ENCODE measurements at regions not wholly inside any gene's neighbourhood (a gene's known extent, or its start where the extent isn't known, plus 50 kb on each side); places are given as distances from the start of the nearest gene placed in this dataset.

DNA sequence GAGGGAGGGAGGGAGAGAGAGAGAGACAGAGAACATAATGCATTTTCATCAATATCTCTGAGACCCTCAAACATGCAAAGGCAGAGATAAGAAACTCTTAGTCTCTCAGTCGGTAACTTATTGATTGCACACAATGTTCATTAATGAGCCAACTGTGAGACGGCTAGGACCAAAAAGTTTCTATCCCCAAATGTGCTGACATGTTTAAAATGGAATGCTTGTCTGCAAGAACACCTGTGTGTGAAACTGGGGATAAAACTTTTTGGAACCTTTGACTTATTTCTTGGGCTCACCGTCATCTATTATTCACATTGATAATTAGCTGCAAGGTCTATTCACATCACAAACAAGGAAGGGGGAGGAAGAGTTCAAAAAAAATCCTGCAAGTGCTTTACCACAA lies 477.9 kb downstream of the STIM2 start:
- TF ChIP-seq, protein P1, sequence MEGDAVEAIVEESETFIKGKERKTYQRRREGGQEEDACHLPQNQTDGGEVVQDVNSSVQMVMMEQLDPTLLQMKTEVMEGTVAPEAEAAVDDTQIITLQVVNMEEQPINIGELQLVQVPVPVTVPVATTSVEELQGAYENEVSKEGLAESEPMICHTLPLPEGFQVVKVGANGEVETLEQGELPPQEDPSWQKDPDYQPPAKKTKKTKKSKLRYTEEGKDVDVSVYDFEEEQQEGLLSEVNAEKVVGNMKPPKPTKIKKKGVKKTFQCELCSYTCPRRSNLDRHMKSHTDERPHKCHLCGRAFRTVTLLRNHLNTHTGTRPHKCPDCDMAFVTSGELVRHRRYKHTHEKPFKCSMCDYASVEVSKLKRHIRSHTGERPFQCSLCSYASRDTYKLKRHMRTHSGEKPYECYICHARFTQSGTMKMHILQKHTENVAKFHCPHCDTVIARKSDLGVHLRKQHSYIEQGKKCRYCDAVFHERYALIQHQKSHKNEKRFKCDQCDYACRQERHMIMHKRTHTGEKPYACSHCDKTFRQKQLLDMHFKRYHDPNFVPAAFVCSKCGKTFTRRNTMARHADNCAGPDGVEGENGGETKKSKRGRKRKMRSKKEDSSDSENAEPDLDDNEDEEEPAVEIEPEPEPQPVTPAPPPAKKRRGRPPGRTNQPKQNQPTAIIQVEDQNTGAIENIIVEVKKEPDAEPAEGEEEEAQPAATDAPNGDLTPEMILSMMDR (IDR thresholded peaks at IDR 0.05) = no peak
- TF ChIP-seq POLR2A (IDR thresholded peaks at IDR 0.05) = no peak
